Mammary epithelial cell (primary cell): ENCODE measurements at regions not wholly inside any gene's neighbourhood (a gene's known extent, or its start where the extent isn't known, plus 50 kb on each side); places are given as distances from the start of the nearest gene placed in this dataset.
"Not testable (repeated sequence)": the region's sequence is repeated elsewhere in the genome, so short reads cannot be mapped to it uniquely, and the experiment has no call there.

Experiments
- EZH2 ChIP-seq: IDR thresholded peaks from 2 replicates; pipeline ENCODE4 v1.6.1; 2012; ENCODE audit warnings: low read length, inconsistent platforms, borderline replicate concordance
- TF ChIP-seq, protein P1 (sequence below), 2 donors: IDR thresholded peaks in 1 of 2; conservative IDR thresholded peaks in 1 of 2; 2 replicates each; pipeline ENCODE4 v1.5.1; 2011 to 2012; ENCODE audit warnings: inconsistent platforms in 2 of 2, low read length in 2 of 2, mild to moderate bottlenecking in 2 of 2, control low read depth in 1 of 2, low read depth in 1 of 2; ENCODE audit not compliant: insufficient read depth in 1 of 2; ENCODE audit errors: extremely low read depth in 1 of 2

DNA sequence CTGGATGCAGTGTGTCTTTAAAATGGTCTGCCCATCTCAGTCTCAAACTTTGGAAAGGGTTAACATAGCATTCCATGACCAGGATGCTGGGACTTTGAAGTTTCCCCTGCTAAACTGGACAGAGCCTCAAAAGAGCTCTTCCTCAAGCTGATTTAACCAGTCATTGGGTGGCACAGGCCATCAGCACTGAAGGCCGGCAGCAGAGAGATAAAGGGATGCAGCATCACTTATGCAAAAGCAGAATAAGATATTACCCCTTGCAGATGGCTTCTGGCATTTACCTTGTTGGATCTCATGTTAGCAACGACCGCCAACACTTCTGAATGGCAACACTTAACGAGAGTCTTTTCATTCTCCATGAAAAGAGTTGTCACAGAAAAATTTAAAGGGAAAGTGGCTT, 179.0 kb downstream of the LMLN start:
- TF ChIP-seq, protein P1, sequence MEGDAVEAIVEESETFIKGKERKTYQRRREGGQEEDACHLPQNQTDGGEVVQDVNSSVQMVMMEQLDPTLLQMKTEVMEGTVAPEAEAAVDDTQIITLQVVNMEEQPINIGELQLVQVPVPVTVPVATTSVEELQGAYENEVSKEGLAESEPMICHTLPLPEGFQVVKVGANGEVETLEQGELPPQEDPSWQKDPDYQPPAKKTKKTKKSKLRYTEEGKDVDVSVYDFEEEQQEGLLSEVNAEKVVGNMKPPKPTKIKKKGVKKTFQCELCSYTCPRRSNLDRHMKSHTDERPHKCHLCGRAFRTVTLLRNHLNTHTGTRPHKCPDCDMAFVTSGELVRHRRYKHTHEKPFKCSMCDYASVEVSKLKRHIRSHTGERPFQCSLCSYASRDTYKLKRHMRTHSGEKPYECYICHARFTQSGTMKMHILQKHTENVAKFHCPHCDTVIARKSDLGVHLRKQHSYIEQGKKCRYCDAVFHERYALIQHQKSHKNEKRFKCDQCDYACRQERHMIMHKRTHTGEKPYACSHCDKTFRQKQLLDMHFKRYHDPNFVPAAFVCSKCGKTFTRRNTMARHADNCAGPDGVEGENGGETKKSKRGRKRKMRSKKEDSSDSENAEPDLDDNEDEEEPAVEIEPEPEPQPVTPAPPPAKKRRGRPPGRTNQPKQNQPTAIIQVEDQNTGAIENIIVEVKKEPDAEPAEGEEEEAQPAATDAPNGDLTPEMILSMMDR (conservative IDR thresholded peaks at IDR 0.05 in 1 of 2, IDR thresholded peaks at IDR 0.05 in 1 of 2; ENCODE audit: extremely low read depth in 1 of 2, insufficient read depth in 1 of 2, low read depth in 1 of 2, low read length in 2 of 2), result not testable (repeated sequence)
- not testable (repeated sequence) for TF ChIP-seq EZH2
